B cell (primary cell): ENCODE measurements at regions not wholly inside any gene's neighbourhood (a gene's known extent, or its start where the extent isn't known, plus 50 kb on each side); places are given as distances from the start of the nearest gene placed in this dataset.

Source experiments
- ATAC-seq: fragments of 200-7000 bp; cut with Tn5 transposase; one replicate; pipeline ENCODE4 v1.10.0; 2021; ENCODE audit warnings: low read depth, mild to moderate bottlenecking, moderate number of reproducible peaks, moderate library complexity
- CTCF ChIA-PET: fragments of 350-600 bp; sonication (Branson Sonifier 250); formaldehyde crosslinking; loops from one replicate; lab custom pipeline; 2021; ENCODE audit warnings: antibody characterized with exemption, inconsistent platforms; lab: Charles Lee
- POLR2A ChIA-PET: fragments of 350-600 bp; sonication (Branson Sonifier 250); formaldehyde crosslinking; loops from one replicate; lab custom pipeline; 2021; ENCODE audit warnings: antibody characterized with exemption; lab: Charles Lee
- DNase-seq: peaks from one replicate; pipeline ENCODE4 v3.0.0; 2013
- H2AFZ ChIP-seq: 2 replicates; pipeline ENCODE4 v1.6.1; 2012; ENCODE audit warnings: mild to moderate bottlenecking, low read depth, low read length; ENCODE audit not compliant: insufficient read depth, poor library complexity, severe bottlenecking
- H3K27ac ChIP-seq, 2 donors: 1 replicate in 1 of 2; 2 replicates in 1 of 2; pipeline ENCODE4 v1.5.1; 2012 to 2013; ENCODE audit warnings: low read length in 2 of 2, mild to moderate bottlenecking in 2 of 2, moderate library complexity in 1 of 2
- H3K27me3 ChIP-seq, 4 experiments: fragments of 200-600 bp in 1 of 4; sonication (generic) in 1 of 4; replicated peaks in 1 of 4; 1 replicate in 2 of 4; 2 replicates in 2 of 4; pipeline versions ENCODE4 v1.6.1 to v1.7.0; 2013 to 2016; ENCODE audit warnings: low read length in 3 of 4, mild to moderate bottlenecking in 2 of 4, mixed read lengths in 1 of 4, moderate library complexity in 1 of 4; ENCODE audit not compliant: insufficient read depth in 4 of 4, control insufficient read depth in 3 of 4; ENCODE audit errors: control extremely low read depth in 1 of 4
- H3K36me3 ChIP-seq, 2 experiments: replicated peaks in 1 of 2; 1 replicate in 1 of 2; 2 replicates in 1 of 2; pipeline versions ENCODE4 v1.6.1 to v1.7.1; 2013; ENCODE audit warnings: low read length in 1 of 2; ENCODE audit not compliant: insufficient read depth in 2 of 2, control insufficient read depth in 1 of 2; ENCODE audit errors: control extremely low read depth in 1 of 2, extremely low read depth in 1 of 2
- H3K4me1 ChIP-seq, 2 donors: fragments of 200-600 bp in 1 of 2; sonication (generic) in 1 of 2; 1 replicate in 1 of 2; 2 replicates in 1 of 2; pipeline versions ENCODE4 v1.5.1 to v1.6.1; 2013 to 2017; ENCODE audit warnings: low read length in 2 of 2; ENCODE audit not compliant: control insufficient read depth in 2 of 2, insufficient read depth in 2 of 2
- H3K4me2 ChIP-seq: replicated peaks from 2 replicates; pipeline ENCODE3; 2012; ENCODE audit warnings: mild to moderate bottlenecking, low read depth, low read length; ENCODE audit not compliant: poor library complexity, severe bottlenecking
- H3K4me3 ChIP-seq, 5 experiments: fragments of 200-600 bp in 1 of 5; sonication (generic) in 1 of 5; 1 replicate in 3 of 5; 2 replicates in 2 of 5; pipeline versions ENCODE4 v1.5.1 to v1.7.0; 2011 to 2016; ENCODE audit warnings: low read length in 4 of 5, mild to moderate bottlenecking in 4 of 5, low read depth in 2 of 5, control low read depth in 1 of 5, moderate library complexity in 1 of 5; ENCODE audit not compliant: insufficient read depth in 1 of 5; ENCODE audit errors: control extremely low read depth in 1 of 5, extremely low read depth in 1 of 5
- H3K79me2 ChIP-seq: fragments of 200-600 bp; sonication (generic); one replicate; pipeline ENCODE4 v1.6.0; 2016; ENCODE audit warnings: low read length; ENCODE audit not compliant: control insufficient read depth, insufficient read depth
- H3K9ac ChIP-seq: fragments of 200-600 bp; sonication (generic); 2 replicates; pipeline ENCODE4 v1.6.1; 2017; ENCODE audit warnings: mild to moderate bottlenecking, low read length, moderate library complexity
- H3K9me3 ChIP-seq, 3 donors: one replicate each; pipeline versions ENCODE4 v1.6.1 to v1.7.1; 2013; ENCODE audit warnings: low read length in 2 of 3; ENCODE audit not compliant: control insufficient read depth in 2 of 3, insufficient read depth in 1 of 3; ENCODE audit errors: control extremely low read depth in 1 of 3
- H4K20me1 ChIP-seq: 2 replicates; pipeline ENCODE4 v1.6.0; 2012; ENCODE audit warnings: mild to moderate bottlenecking, low read length; ENCODE audit not compliant: insufficient read depth, control insufficient read depth, poor library complexity, severe bottlenecking
- H3K27ac Mint-ChIP-seq: one replicate; pipeline ENCODE4 v1.8.0; 2021; ENCODE audit warnings: mixed read lengths
- H3K27me3 Mint-ChIP-seq: one replicate; pipeline ENCODE4 v1.8.0; 2021; ENCODE audit warnings: mixed read lengths
- H3K4me1 Mint-ChIP-seq: one replicate; pipeline ENCODE4 v1.8.0; 2021; ENCODE audit warnings: mixed read lengths
- H3K4me3 Mint-ChIP-seq: one replicate; pipeline ENCODE4 v1.8.0; 2021; ENCODE audit warnings: mixed read lengths
- H3K9me3 Mint-ChIP-seq: one replicate; pipeline ENCODE4 v1.8.0; 2022; ENCODE audit warnings: mixed read lengths; ENCODE audit not compliant: insufficient read depth
- EZH2 ChIP-seq: IDR thresholded peaks from 2 replicates; pipeline ENCODE4 v1.6.1; 2012; ENCODE audit warnings: borderline replicate concordance, low read depth, mild to moderate bottlenecking, moderate library complexity, low read length; ENCODE audit not compliant: insufficient read depth, poor library complexity, severe bottlenecking
- WGBS: methylation state at CpG from one replicate; pipeline ENCODE4 v1.1.5; 2013; ENCODE audit warnings: missing lambda C conversion rate; ENCODE audit not compliant: insufficient coverage; 5-methylcytosine and 5-hydroxymethylcytosine counted together
- intact Hi-C: fragments of 100-400 bp; cut with micrococcal nuclease; formaldehyde crosslinking; loops from one replicate; pipeline ENCODE4 v1.10.0; 2022
- TF ChIP-seq, protein P1 (sequence below): fragments of 200-600 bp; IDR thresholded peaks from one replicate; pipeline ENCODE4 v1.8.0; 2022; ENCODE audit warnings: antibody characterized with exemption, mild to moderate bottlenecking

DNA sequence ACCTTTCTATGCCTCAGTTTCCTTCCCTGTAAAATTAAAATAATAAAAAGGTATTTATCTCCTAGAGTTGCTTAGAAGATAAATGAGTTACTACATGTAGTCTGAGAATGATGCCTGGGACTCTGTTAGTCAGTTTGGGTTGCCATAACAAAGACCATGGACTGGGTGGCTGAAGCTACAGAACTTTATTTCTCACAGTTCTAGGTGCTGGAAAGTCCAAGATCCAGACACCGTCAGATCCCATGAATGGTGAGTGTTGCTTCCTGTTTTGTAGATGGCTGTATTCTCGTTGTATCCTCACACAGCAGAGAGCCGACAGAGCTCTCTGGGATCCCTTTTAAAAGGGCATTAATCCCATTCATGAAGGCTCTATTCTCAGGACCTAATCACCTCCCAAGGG lies 64.0 kb upstream of the LTA4H start:
- no peak for TF ChIP-seq EZH2
- TF ChIP-seq, protein P1, sequence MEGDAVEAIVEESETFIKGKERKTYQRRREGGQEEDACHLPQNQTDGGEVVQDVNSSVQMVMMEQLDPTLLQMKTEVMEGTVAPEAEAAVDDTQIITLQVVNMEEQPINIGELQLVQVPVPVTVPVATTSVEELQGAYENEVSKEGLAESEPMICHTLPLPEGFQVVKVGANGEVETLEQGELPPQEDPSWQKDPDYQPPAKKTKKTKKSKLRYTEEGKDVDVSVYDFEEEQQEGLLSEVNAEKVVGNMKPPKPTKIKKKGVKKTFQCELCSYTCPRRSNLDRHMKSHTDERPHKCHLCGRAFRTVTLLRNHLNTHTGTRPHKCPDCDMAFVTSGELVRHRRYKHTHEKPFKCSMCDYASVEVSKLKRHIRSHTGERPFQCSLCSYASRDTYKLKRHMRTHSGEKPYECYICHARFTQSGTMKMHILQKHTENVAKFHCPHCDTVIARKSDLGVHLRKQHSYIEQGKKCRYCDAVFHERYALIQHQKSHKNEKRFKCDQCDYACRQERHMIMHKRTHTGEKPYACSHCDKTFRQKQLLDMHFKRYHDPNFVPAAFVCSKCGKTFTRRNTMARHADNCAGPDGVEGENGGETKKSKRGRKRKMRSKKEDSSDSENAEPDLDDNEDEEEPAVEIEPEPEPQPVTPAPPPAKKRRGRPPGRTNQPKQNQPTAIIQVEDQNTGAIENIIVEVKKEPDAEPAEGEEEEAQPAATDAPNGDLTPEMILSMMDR, result no peak
- no peaks in the 10 kb centered on the region for H3K9me3 ChIP-seq
- DNase-seq (no peak), ATAC-seq (no peak)
- H3K36me3 ChIP-seq, result no peaks in the 10 kb centered on the region
- Mint-ChIP-seq H3K4me3 (no peak overlapping the region), H3K4me1 (peaks cover 38% of the 10 kb centered on the region), H3K27me3 (no peaks in the 10 kb centered on the region), H3K9me3 (no peaks in the 10 kb centered on the region), H3K27ac (no peak overlapping the region)
- no peak overlapping the region for H3K4me3 ChIP-seq
- POLR2A ChIA-PET, result interaction anchor here (1.1 kb wide), 1 partner anchor 9 kb away, joined by 3 read pairs; no protein-coding TSS in a partner anchor
- no CpG with 5 or more reads among the region's 3 CpGs for WGBS
- intact Hi-C loops, result no loop called here
- CTCF ChIA-PET, result interaction anchor here (0.7 to 1.0 kb wide), 2 partner anchors 417 to 1610 kb away, joined by 3 to 4 read pairs; no protein-coding TSS in a partner anchor
- no peaks in the 10 kb centered on the region for H3K79me2 ChIP-seq
- H4K20me1 ChIP-seq, result no peaks in the 10 kb centered on the region
- H3K4me1 ChIP-seq, result peaks cover 26 to 33% of the 10 kb centered on the region in 2 donors
- H2AFZ ChIP-seq, result no peak overlapping the region
- peak overlapping the region; percentile 43 for H3K4me2 ChIP-seq
- H3K9ac ChIP-seq, result no peak overlapping the region
- H3K27me3 ChIP-seq, result no peaks in the 10 kb centered on the region
- no peak overlapping the region for H3K27ac ChIP-seq

DNA sequence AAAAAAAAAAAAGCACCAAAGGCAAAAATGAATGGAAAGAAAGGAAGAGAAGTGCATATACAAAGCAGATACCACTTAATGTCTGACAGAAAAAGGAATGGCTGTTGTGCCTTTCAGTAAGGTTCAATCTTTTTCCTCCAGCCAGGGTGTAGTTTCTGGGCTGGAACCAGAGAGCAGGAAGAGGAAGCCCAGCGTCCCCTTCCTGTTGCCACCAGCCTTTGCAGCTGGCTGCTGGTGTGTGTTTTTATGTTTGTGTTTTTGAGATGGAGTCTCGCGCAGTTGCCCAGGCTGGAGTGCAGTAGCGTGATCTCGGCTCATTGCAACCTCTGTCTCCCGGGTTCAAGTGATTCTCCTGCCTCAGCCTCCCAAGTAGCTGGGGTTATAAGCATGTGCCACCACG lies 64.6 kb upstream of the LTA4H start:
- Histone ChIP-seq H3K27me3 (no peaks in the 10 kb centered on the region), H3K9me3 (no peaks in the 10 kb centered on the region), H3K4me2 (peak overlapping the region; percentile 43), H3K4me3 (peak overlapping the region in 1 of 5 experiments; percentile 15), H3K9ac (no peak overlapping the region), H3K27ac (no peak overlapping the region), H3K4me1 (peaks cover 21 to 28% of the 10 kb centered on the region in 2 donors), H4K20me1 (no peaks in the 10 kb centered on the region), H3K36me3 (no peaks in the 10 kb centered on the region), H3K79me2 (no peaks in the 10 kb centered on the region), H2AFZ (peak overlapping the region; percentile 24)
- WGBS, result 34% methylated on average over 7 of the region's 7 CpGs
- no peak overlapping the region for H3K27ac Mint-ChIP-seq
- DNase-seq, result peak; percentile 23
- ChIA-PET POLR2A (interaction anchor here (1.1 kb wide), 1 partner anchor 9 kb away, joined by 3 read pairs; no protein-coding TSS in a partner anchor), CTCF (interaction anchor here (0.7 to 1.0 kb wide), 2 partner anchors 417 to 1611 kb away, joined by 3 to 4 read pairs; no protein-coding TSS in a partner anchor)
- H3K4me1 Mint-ChIP-seq, result peaks cover 34% of the 10 kb centered on the region
- no peak for TF ChIP-seq EZH2
- TF ChIP-seq, protein P1, result no peak
- no peaks in the 10 kb centered on the region for H3K9me3 Mint-ChIP-seq
- intact Hi-C loops, result no loop called here
- H3K4me3 Mint-ChIP-seq, result peak overlapping the region; percentile 6
- H3K27me3 Mint-ChIP-seq, result no peaks in the 10 kb centered on the region
- no peak for ATAC-seq
